ENCODE measurements at regions not wholly inside any gene's neighbourhood (a gene's known extent, or its start where the extent isn't known, plus 50 kb on each side); places are given as distances from the start of the nearest gene placed in this dataset.

GRCh38 chr21:24861471-24861870 is 745.8 kb downstream of the MRPL39 start:
- TF ChIP-seq, protein P1, sequence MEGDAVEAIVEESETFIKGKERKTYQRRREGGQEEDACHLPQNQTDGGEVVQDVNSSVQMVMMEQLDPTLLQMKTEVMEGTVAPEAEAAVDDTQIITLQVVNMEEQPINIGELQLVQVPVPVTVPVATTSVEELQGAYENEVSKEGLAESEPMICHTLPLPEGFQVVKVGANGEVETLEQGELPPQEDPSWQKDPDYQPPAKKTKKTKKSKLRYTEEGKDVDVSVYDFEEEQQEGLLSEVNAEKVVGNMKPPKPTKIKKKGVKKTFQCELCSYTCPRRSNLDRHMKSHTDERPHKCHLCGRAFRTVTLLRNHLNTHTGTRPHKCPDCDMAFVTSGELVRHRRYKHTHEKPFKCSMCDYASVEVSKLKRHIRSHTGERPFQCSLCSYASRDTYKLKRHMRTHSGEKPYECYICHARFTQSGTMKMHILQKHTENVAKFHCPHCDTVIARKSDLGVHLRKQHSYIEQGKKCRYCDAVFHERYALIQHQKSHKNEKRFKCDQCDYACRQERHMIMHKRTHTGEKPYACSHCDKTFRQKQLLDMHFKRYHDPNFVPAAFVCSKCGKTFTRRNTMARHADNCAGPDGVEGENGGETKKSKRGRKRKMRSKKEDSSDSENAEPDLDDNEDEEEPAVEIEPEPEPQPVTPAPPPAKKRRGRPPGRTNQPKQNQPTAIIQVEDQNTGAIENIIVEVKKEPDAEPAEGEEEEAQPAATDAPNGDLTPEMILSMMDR (IDR thresholded peaks at IDR 0.05), result no peak
- no peak for TF ChIP-seq POLR2A (IDR thresholded peaks at IDR 0.05)
